ENCODE measurements at regions not wholly inside any gene's neighbourhood (a gene's known extent, or its start where the extent isn't known, plus 50 kb on each side); places are given as distances from the start of the nearest gene placed in this dataset.

DNA sequence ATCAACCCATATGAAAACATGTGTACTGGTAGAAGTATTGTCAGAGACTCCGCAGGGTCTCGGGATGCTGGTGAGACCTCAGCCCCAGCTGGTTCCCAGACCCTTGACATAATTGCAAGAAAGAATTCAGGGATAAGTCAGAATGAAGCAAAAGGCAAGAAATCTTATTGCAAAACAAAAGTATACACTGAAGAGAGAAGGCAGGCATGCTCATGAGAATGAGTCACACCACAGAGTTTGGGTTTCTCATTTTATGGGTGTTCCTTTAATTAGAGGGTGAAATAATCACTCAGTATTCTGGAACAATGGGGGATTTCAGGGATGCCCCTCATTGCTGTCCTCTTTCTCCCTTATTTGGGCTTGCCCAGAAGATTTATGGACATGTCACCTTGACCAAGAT lies 1423.8 kb upstream of the MIR17HG start:
- TF ChIP-seq, protein P1, sequence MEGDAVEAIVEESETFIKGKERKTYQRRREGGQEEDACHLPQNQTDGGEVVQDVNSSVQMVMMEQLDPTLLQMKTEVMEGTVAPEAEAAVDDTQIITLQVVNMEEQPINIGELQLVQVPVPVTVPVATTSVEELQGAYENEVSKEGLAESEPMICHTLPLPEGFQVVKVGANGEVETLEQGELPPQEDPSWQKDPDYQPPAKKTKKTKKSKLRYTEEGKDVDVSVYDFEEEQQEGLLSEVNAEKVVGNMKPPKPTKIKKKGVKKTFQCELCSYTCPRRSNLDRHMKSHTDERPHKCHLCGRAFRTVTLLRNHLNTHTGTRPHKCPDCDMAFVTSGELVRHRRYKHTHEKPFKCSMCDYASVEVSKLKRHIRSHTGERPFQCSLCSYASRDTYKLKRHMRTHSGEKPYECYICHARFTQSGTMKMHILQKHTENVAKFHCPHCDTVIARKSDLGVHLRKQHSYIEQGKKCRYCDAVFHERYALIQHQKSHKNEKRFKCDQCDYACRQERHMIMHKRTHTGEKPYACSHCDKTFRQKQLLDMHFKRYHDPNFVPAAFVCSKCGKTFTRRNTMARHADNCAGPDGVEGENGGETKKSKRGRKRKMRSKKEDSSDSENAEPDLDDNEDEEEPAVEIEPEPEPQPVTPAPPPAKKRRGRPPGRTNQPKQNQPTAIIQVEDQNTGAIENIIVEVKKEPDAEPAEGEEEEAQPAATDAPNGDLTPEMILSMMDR (conservative IDR thresholded peaks at IDR 0.05; ENCODE audit: low read depth, low read length): no peak
- H3K4me3 ChIP-seq (ENCODE audit: low read depth, low read length): no peak overlapping the region
- no peak for DNase-seq (ENCODE audit: low read depth)

DNA sequence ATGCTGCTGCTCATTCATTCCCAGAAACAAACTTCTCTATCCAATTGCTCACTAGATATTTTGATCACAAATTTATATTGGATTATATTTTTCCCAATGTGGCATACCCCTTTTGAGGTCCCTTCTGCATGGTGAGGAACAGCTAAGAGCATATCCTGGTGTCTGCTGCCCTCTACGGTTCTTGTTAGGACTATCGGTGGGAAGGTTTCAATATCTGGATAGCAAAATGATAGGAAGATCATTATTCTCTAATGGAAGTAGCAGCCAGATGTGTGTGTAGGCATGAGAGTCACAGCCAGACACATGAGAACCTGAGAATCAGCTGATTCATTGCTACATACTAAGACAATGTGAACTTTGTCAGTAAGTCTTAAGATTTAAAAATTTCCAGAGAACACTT lies 1422.4 kb upstream of the MIR17HG start:
- TF ChIP-seq, protein P1 (conservative IDR thresholded peaks at IDR 0.05; ENCODE audit: low read depth, low read length): peak; percentile 81
- H3K4me3 ChIP-seq (ENCODE audit: low read depth, low read length): no peak overlapping the region
- no peak for DNase-seq (ENCODE audit: low read depth)

DNA sequence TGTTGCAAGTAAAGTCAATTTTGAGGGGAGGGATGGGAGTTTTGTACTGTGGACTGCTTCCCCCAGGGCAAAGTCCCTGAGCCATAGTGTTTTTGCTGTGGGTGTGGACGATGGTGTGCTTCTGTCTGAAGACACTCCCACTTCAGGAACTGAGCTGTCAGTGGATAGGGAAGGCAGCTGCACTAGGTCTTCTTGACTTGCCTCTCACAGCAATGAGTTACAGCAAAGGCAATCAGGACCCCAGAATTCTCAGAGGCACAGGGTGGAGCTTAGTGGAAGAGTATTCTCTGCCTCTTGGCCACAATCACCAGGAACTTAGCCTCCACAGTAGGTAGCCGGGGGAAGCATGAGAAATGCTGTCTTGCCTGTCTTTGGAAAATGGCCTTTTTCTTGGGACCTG lies 1416.6 kb upstream of the MIR17HG start:
- TF ChIP-seq, protein P1 (conservative IDR thresholded peaks at IDR 0.05; ENCODE audit: low read depth, low read length): no peak

DNA sequence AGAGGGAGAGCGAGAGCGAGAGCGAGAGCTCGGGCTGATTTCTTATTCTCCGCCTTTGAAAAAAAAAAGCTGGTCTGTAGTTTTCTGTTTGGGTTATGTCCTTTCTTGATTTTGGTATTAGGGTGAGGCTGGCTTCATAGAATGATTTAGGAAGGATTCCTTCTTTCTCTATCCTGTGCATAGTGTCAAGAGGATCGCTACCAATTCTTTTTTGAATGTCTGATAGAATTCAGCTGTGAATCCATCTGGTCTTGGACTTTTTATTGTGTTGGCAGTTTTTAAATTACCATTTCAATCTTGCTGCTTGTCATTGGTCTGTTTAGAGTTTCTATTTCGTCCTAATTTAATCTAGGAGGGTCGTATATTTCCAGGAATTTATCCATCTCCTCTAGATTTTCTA lies 1414.6 kb upstream of the MIR17HG start:
- no peak for DNase-seq (ENCODE audit: low read depth)
- H3K4me3 ChIP-seq (ENCODE audit: low read depth, low read length): no peak overlapping the region
- TF ChIP-seq, protein P1 (conservative IDR thresholded peaks at IDR 0.05; ENCODE audit: low read depth, low read length): no peak

More for the DNA sequence above, 1416.6 kb upstream of the MIR17HG start:
- DNase-seq (ENCODE audit: low read depth): no peak
- H3K4me3 ChIP-seq (ENCODE audit: low read depth, low read length): no peak overlapping the region

DNA sequence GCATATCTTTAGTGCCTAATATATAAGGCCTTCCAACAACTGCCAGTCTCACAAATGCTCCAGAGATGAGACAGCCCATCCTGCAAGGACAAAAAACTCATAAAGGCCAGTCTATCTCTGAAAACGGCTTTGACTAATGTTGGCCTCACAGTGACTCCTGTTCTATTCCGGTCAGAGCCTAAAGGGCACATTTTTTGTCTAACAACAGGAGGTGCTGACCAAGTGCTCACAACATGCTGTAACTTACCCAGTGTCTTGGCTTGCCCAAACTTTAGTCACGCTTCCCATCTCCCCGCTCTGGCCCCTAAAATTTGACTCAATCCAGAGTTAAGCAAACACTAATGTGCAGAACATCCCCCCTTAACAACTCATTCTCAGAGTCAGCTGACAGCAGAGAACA lies 1411.2 kb upstream of the MIR17HG start:
- no peak overlapping the region for H3K4me3 ChIP-seq (ENCODE audit: low read depth, low read length)
- DNase-seq (ENCODE audit: low read depth): no peak
- TF ChIP-seq, protein P1 (conservative IDR thresholded peaks at IDR 0.05; ENCODE audit: low read depth, low read length): no peak

DNA sequence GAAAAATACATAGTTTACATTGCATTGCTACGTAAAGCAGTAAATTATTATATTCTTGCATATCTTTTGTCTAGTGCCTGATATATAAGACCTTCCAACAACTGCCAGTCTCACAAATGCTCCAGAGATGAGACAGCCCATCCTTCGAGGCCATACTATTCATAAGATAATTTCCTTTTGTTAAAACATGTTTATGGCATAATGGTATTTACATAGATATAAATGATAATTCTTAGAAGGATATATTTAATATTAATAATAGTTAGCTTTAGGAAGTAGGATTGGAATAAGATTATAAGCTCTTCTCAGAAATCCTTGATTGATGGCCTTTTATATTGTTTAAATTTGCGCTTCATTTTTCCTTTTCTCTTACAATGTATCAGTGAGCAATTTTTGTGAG lies 1410.1 kb upstream of the MIR17HG start:
- DNase-seq (ENCODE audit: low read depth): no peak
- H3K4me3 ChIP-seq (ENCODE audit: low read depth, low read length): no peak overlapping the region
- TF ChIP-seq, protein P1 (conservative IDR thresholded peaks at IDR 0.05; ENCODE audit: low read depth, low read length): no peak

DNA sequence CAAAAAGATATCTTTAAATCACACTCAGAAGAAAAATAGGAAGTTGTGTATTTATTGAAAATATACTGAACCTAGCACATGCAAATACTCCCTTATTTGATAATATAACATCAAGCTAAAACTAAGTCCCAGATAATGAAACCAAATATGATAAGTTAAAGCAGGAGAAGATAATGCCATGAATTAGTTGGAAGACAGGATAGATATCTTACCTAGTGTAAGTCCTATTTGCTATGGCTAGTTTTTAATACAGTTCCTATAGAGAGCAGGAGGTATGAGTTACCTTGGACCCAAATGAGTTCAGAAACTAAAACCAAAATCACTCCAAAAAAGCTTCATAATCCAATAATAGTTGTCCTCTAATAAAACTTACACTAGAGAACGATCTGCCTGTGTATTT lies 1407.1 kb upstream of the MIR17HG start:
- no peak overlapping the region for H3K4me3 ChIP-seq (ENCODE audit: low read depth, low read length)
- TF ChIP-seq, protein P1 (conservative IDR thresholded peaks at IDR 0.05; ENCODE audit: low read depth, low read length): no peak
- no peak for DNase-seq (ENCODE audit: low read depth)

Data from epithelial cell of proximal tubule (primary cell).